ENCODE measurements at regions not wholly inside any gene's neighbourhood (a gene's known extent, or its start where the extent isn't known, plus 50 kb on each side); places are given as distances from the start of the nearest gene placed in this dataset.

- TF ChIP-seq CTCF (IDR thresholded peaks at IDR 0.05) (no peak), POLR2AphosphoS5 (IDR thresholded peaks at IDR 0.05) (no peak), EP300 (IDR thresholded peaks at IDR 0.05) (no peak), POLR2A (IDR thresholded peaks at IDR 0.05) (no peak)
These were observed 159.5 kb upstream of the CDH10 start for GRCh38 chr5:24804221-24804681.
